A549 (cell line): ENCODE measurements at regions not wholly inside any gene's neighbourhood (a gene's known extent, or its start where the extent isn't known, plus 50 kb on each side); places are given as distances from the start of the nearest gene placed in this dataset.

ENCODE experiments used
- ATAC-seq, 2 experiments: fragments of 200-7000 bp in 1 of 2; fragments of >200 bp in 1 of 2; cut with Nextera tagmentation in 1 of 2; cut with Tn5 transposase in 1 of 2; 3 replicates each; pipeline versions ENCODE4 v1.8.0 to v1.9.1; 2018 to 2020; ENCODE audit warnings: mild to moderate bottlenecking in 1 of 2, moderate library complexity in 1 of 2
- CTCF ChIA-PET: fragments of 300-600 bp; sonication (Branson Sonifier 250); formaldehyde crosslinking; extraction: SDS; loops from one replicate; lab custom pipeline; 2021; ENCODE audit warnings: antibody characterized with exemption, inconsistent platforms; lab: Yijun Ruan, JAX
- POLR2A ChIA-PET: fragments of 350-600 bp; formaldehyde crosslinking; extraction: SDS; loops from one replicate; lab custom pipeline; 2021; ENCODE audit warnings: antibody characterized with exemption, inconsistent platforms; lab: Yijun Ruan, JAX
- DNase-seq, 2 experiments: peaks; one replicate each; pipeline versions ENCODE4 v3.0.0 to v3.0.0-alpha.2; 2011 to 2016; ENCODE audit warnings: low read depth in 1 of 2, low spot score in 1 of 2
- FAIRE-seq: peaks from 2 replicates; lab custom pipeline; 2011; peaks lifted over from hg19 to GRCh38; lab: Jason Lieb, UNC
- H3K27ac ChIP-seq, 2 experiments: fragments of >200 bp; sonication (Bioruptor Twin); formaldehyde crosslinking; 3 replicates each; pipeline ENCODE4 v1.5.1; 2016 to 2017
- H3K4me1 ChIP-seq: fragments of >200 bp; sonication (Bioruptor Twin); formaldehyde crosslinking; 3 replicates; pipeline ENCODE4 v1.6.1; 2016
- H3K4me2 ChIP-seq: fragments of >200 bp; sonication (Bioruptor Twin); formaldehyde crosslinking; 3 replicates; pipeline ENCODE4 v1.6.1; 2016
- H3K4me3 ChIP-seq: fragments of >200 bp; sonication (Bioruptor Twin); formaldehyde crosslinking; 3 replicates; pipeline ENCODE4 v1.5.1; 2016
- H3K9me3 ChIP-seq: fragments of >200 bp; sonication (Bioruptor Twin); formaldehyde crosslinking; 3 replicates; pipeline ENCODE4 v1.6.1; 2016
- BHLHE40 ChIP-seq: IDR thresholded peaks from 2 replicates; pipeline ENCODE4 v1.6.1; 2012; ENCODE audit warnings: low read depth, low read length, inconsistent platforms
- CHD2 ChIP-seq: fragments of 150-350 bp; IDR thresholded peaks from 2 replicates; pipeline ENCODE4 v1.6.1; 2014; ENCODE audit warnings: low read length; ENCODE audit not compliant: partially characterized antibody
- CHD4 ChIP-seq: fragments of 200-600 bp; sonication (generic); IDR thresholded peaks from 2 replicates; pipeline ENCODE4 v1.6.1; 2016; ENCODE audit warnings: antibody characterized with exemption, mild to moderate bottlenecking, borderline replicate concordance
- ESRRA ChIP-seq: fragments of 150-350 bp; IDR thresholded peaks from 2 replicates; pipeline ENCODE4 v1.6.1; 2014; ENCODE audit warnings: mild to moderate bottlenecking, low read length, borderline replicate concordance
- GATA3 ChIP-seq: IDR thresholded peaks from 2 replicates; pipeline ENCODE4 v1.6.1; 2012; ENCODE audit warnings: borderline replicate concordance
- MYC ChIP-seq: IDR thresholded peaks from 2 replicates; pipeline ENCODE4 v1.6.1; 2012; ENCODE audit warnings: mild to moderate bottlenecking, inconsistent platforms, low read length, improper control_type of control experiment, borderline replicate concordance
- NR3C1 ChIP-seq: fragments of >200 bp; sonication (Bioruptor Twin); formaldehyde crosslinking; IDR thresholded peaks from 3 replicates; pipeline ENCODE4 v1.6.1; 2017
- PHF8 ChIP-seq: fragments of 200-600 bp; sonication (generic); IDR thresholded peaks from 2 replicates; pipeline ENCODE4 v1.6.1; 2016; ENCODE audit warnings: low read depth, mild to moderate bottlenecking, antibody characterized with exemption, moderate library complexity, borderline replicate concordance
- RAD21 ChIP-seq, 2 experiments: fragments of >200 bp in 1 of 2; sonication (Bioruptor Twin) in 1 of 2; formaldehyde crosslinking in 1 of 2; IDR thresholded peaks in 1 of 2; conservative IDR thresholded peaks in 1 of 2; 2 replicates in 1 of 2; 3 replicates in 1 of 2; pipeline ENCODE4 v1.6.1; 2012 to 2018; ENCODE audit warnings: inconsistent platforms in 1 of 2
- SREBF2 ChIP-seq: fragments of 450-650 bp; IDR thresholded peaks from 2 replicates; pipeline ENCODE4 v1.6.1; 2014; ENCODE audit warnings: mild to moderate bottlenecking, moderate library complexity
- TFCP2L1 ChIP-seq: fragments of 250-450 bp; sonication (Bioruptor Pico); IDR thresholded peaks from 2 replicates; pipeline ENCODE4 v1.5.0; 2021; ENCODE audit warnings: mild to moderate bottlenecking
- ZC3H11A ChIP-seq: fragments of 450-650 bp; IDR thresholded peaks from 2 replicates; pipeline ENCODE4 v1.6.1; 2014; ENCODE audit warnings: antibody characterized with exemption, mild to moderate bottlenecking
- ZNF302 ChIP-seq: fragments of 250-450 bp; sonication (Bioruptor Pico); IDR thresholded peaks from 2 replicates; pipeline ENCODE4 v1.9.0; 2021; ENCODE audit warnings: inconsistent platforms, mild to moderate bottlenecking, moderate library complexity
- ZSCAN20 ChIP-seq: fragments of 250-450 bp; sonication (Bioruptor Pico); IDR thresholded peaks from 2 replicates; pipeline ENCODE4 v1.8.0; 2022; ENCODE audit warnings: mild to moderate bottlenecking, moderate library complexity
- WGBS: methylation state at CpG from one replicate; pipeline ENCODE4 v1.1.6; 2017; ENCODE audit errors: missing lambda C conversion rate; 5-methylcytosine and 5-hydroxymethylcytosine counted together
- TF ChIP-seq, protein P1 (sequence below): fragments of 250-450 bp; sonication (Bioruptor Pico); IDR thresholded peaks from 2 replicates; pipeline ENCODE4 v1.5.0; 2021; ENCODE audit warnings: mild to moderate bottlenecking, moderate library complexity, borderline replicate concordance
- TF ChIP-seq, protein P2 (sequence below): IDR thresholded peaks from 2 replicates; pipeline ENCODE4 v1.6.1; 2012; ENCODE audit warnings: low read depth, borderline replicate concordance
- TF ChIP-seq, protein P3 (sequence below): IDR thresholded peaks from 2 replicates; pipeline ENCODE4 v1.6.1; 2012
- TF ChIP-seq, protein P4 (sequence below): fragments of >200 bp; sonication (Bioruptor Twin); formaldehyde crosslinking; IDR thresholded peaks from 2 replicates; pipeline ENCODE4 v1.6.1; 2016
- TF ChIP-seq, protein P5 (sequence below): fragments of 150-350 bp; IDR thresholded peaks from 2 replicates; pipeline ENCODE4 v1.6.1; 2014; ENCODE audit warnings: low read depth, mild to moderate bottlenecking, low read length
- TF ChIP-seq, protein P6 (sequence below): IDR thresholded peaks from 2 replicates; pipeline ENCODE4 v1.6.1; 2012

DNA sequence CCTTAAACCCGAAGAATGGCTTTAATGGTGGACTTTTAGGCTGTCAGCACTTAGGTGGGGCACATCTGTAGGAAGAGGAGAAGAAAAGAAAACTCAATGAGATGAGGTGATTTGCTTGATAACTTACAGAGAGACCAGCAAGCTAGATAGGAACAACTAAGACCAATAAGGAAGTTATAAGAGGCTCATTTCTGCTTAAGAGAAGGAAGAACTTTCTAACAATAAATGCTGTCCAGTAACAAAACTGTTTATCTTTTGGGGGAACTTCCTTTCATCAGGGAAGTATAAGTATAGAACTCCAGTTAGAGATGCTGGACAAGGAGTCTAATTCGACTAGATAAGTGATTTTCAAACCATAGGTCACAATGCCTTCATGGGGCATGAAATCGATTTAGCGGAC is 107.2 kb upstream of the SIRPA start (continued):
- TF ChIP-seq, protein P1, sequence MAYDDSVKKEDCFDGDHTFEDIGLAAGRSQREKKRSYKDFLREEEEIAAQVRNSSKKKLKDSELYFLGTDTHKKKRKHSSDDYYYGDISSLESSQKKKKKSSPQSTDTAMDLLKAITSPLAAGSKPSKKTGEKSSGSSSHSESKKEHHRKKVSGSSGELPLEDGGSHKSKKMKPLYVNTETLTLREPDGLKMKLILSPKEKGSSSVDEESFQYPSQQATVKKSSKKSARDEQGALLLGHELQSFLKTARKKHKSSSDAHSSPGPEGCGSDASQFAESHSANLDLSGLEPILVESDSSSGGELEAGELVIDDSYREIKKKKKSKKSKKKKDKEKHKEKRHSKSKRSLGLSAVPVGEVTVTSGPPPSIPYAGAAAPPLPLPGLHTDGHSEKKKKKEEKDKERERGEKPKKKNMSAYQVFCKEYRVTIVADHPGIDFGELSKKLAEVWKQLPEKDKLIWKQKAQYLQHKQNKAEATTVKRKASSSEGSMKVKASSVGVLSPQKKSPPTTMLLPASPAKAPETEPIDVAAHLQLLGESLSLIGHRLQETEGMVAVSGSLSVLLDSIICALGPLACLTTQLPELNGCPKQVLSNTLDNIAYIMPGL (CRISPR knock-in tag) = no peak
- no peak for TF ChIP-seq CHD2
- TF ChIP-seq ZSCAN20 (CRISPR knock-in tag) = no peak
- no peak for TF ChIP-seq SREBF2
- no peak for TF ChIP-seq NR3C1
- no peak for TF ChIP-seq ZNF302 (CRISPR knock-in tag)
- no peak for TF ChIP-seq RAD21 (conservative IDR thresholded peaks at IDR 0.05 in 1 of 2, IDR thresholded peaks at IDR 0.05 in 1 of 2)
- TF ChIP-seq, protein P2, sequence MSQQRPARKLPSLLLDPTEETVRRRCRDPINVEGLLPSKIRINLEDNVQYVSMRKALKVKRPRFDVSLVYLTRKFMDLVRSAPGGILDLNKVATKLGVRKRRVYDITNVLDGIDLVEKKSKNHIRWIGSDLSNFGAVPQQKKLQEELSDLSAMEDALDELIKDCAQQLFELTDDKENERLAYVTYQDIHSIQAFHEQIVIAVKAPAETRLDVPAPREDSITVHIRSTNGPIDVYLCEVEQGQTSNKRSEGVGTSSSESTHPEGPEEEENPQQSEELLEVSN = no peak
- TF ChIP-seq PHF8 = no peak
- no peak for TF ChIP-seq CHD4
- no peak for TF ChIP-seq TFCP2L1 (CRISPR knock-in tag)

DNA sequence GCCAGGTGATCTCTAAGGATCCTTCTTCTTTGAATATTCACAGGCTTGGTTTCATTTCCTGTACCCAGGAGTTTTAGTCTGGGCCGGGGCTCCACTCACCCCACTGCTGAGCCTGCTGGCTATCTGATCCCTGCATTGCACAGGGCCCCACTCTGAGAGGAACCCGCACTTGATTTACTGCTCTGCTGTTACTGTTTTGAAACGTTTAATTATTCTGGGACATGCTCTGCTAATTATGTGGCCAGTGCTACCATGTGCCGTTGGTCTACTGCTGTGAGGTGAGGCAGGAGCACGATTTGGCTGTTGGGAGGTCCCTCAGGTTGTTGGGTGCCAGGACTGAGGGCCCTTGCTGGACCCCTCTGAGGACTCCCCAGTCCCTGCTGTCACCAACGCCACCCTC is 108.7 kb upstream of the SIRPA start:
- ATAC-seq = no peak
- H3K4me1 ChIP-seq = no peaks in the 10 kb centered on the region
- FAIRE-seq = no peak
- CTCF ChIA-PET = interaction anchor here (2.8 to 3.1 kb wide), 2 partner anchors 9 to 16 kb away, joined by 13 to 20 read pairs; no protein-coding TSS in a partner anchor
- WGBS = 25% methylated on average over 6 of the region's 6 CpGs
- POLR2A ChIA-PET = no interaction called here
- DNase-seq = no peak
- H3K4me3 ChIP-seq = no peak overlapping the region
- H3K4me2 ChIP-seq = no peak overlapping the region
- H3K9me3 ChIP-seq = no peaks in the 10 kb centered on the region
- TF ChIP-seq, protein P3, sequence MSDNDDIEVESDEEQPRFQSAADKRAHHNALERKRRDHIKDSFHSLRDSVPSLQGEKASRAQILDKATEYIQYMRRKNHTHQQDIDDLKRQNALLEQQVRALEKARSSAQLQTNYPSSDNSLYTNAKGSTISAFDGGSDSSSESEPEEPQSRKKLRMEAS = no peak
- TF ChIP-seq BHLHE40 = no peak
- TF ChIP-seq, protein P4, sequence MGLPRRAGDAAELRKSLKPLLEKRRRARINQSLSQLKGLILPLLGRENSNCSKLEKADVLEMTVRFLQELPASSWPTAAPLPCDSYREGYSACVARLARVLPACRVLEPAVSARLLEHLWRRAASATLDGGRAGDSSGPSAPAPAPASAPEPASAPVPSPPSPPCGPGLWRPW = no peak
- TF ChIP-seq, protein P5, sequence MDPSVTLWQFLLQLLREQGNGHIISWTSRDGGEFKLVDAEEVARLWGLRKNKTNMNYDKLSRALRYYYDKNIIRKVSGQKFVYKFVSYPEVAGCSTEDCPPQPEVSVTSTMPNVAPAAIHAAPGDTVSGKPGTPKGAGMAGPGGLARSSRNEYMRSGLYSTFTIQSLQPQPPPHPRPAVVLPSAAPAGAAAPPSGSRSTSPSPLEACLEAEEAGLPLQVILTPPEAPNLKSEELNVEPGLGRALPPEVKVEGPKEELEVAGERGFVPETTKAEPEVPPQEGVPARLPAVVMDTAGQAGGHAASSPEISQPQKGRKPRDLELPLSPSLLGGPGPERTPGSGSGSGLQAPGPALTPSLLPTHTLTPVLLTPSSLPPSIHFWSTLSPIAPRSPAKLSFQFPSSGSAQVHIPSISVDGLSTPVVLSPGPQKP = no peak
- no peak overlapping the region for H3K27ac ChIP-seq

DNA sequence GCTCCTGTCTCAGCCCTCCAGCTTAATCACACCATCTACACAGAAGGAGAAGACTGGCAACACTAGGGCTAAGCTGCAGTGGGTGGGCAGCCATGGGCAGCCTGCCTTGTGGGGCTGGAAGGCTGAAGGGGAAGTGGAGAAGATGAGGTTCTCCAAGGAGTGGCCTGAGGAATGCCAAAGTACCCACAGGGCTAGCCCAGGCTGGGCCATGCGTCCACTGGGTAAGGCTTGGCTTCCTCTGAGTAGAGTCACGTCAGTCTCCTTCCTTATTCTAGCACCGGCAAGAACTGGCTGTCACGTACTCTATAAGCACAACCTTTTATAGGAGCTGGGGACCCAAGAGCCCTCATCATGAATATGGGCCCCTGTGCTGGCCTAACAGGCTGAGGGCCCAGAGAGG is 110.6 kb upstream of the SIRPA start:
- WGBS = 64% methylated on average over 4 of the region's 4 CpGs
- CTCF ChIA-PET = interaction anchor here (1.2 to 3.1 kb wide), 5 partner anchors 7 to 275 kb away, joined by 4 to 20 read pairs (median 8); no protein-coding TSS in a partner anchor
- no peak for FAIRE-seq

DNA sequence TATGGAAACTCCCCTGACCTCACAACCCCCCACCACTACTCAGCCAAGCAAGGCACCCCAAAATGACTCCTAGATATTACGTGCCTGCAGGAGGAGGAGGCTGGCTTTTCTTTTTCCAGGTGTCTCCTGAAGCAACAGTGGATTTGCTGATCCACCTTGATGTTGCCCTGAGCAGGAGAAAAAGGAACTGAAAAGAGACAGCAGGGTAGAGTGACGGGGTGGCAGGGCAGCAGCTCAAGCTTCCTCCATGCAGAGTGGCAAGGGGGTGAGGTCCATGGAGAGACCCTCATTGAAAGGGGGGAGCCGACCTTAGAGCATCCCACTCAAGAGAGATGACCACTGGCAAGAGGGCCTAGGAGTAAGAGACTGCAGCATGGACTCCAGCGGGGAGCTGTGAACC is 112.0 kb upstream of the SIRPA start:
- H3K9me3 ChIP-seq = no peaks in the 10 kb centered on the region
- H3K27ac ChIP-seq = no peak overlapping the region
- ATAC-seq (no peak), DNase-seq (no peak), FAIRE-seq (no peak)
- WGBS = 48% methylated on average over 4 of the region's 4 CpGs
- CTCF ChIA-PET = interaction anchor here (0.9 to 12.4 kb wide), 4 partner anchors 17 to 274 kb away, joined by 3 to 179 read pairs (median 7); no protein-coding TSS in a partner anchor
- no peaks in the 10 kb centered on the region for H3K4me1 ChIP-seq
- H3K4me3 ChIP-seq = no peak overlapping the region
- TF ChIP-seq MYC = no peak
- TF ChIP-seq, protein P6, sequence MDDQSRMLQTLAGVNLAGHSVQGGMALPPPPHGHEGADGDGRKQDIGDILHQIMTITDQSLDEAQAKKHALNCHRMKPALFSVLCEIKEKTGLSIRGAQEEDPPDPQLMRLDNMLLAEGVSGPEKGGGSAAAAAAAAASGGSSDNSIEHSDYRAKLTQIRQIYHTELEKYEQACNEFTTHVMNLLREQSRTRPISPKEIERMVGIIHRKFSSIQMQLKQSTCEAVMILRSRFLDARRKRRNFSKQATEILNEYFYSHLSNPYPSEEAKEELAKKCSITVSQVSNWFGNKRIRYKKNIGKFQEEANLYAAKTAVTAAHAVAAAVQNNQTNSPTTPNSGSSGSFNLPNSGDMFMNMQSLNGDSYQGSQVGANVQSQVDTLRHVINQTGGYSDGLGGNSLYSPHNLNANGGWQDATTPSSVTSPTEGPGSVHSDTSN = no peak
- no peak for TF ChIP-seq CHD2
- TF ChIP-seq, protein P3 = no peak
- no peak for TF ChIP-seq ESRRA
- TF ChIP-seq ZC3H11A = no peak
- POLR2A ChIA-PET = no interaction called here
- H3K4me2 ChIP-seq = no peak overlapping the region

More for the DNA sequence above, 110.6 kb upstream of the SIRPA start:
- no peak overlapping the region for H3K27ac ChIP-seq
- no peaks in the 10 kb centered on the region for H3K4me1 ChIP-seq
- no peak for ATAC-seq
- H3K4me2 ChIP-seq = no peak overlapping the region
- H3K4me3 ChIP-seq = no peak overlapping the region
- DNase-seq = no peak
- no peak for TF ChIP-seq GATA3
- TF ChIP-seq TFCP2L1 (CRISPR knock-in tag) = no peak
- H3K9me3 ChIP-seq = no peaks in the 10 kb centered on the region
- POLR2A ChIA-PET = no interaction called here
